VCaP (cell line): ENCODE measurements at regions not wholly inside any gene's neighbourhood (a gene's known extent, or its start where the extent isn't known, plus 50 kb on each side); places are given as distances from the start of the nearest gene placed in this dataset.

ENCODE experiments used
- H3K27ac ChIP-seq: fragments of 450-650 bp; 2 replicates; pipeline ENCODE4 v1.5.1; 2017
- CTCF ChIP-seq: fragments of 450-650 bp; conservative IDR thresholded peaks from 2 replicates; pipeline ENCODE4 v1.5.1; 2017; ENCODE audit warnings: mild to moderate bottlenecking, moderate library complexity

- no peak overlapping the region for H3K27ac ChIP-seq
- TF ChIP-seq CTCF, result no peak
Observed at GRCh38 chr11:105193260-105193659, 53.7 kb upstream of the CARD18 start.

GRCh38 chr11:105192115-105192514 is 52.5 kb upstream of the CARD18 start:
- TF ChIP-seq CTCF, result no peak
- H3K27ac ChIP-seq, result no peak overlapping the region

GRCh38 chr11:105189581-105189980 is 50.0 kb upstream of the CARD18 start:
- no peak for TF ChIP-seq CTCF
- H3K27ac ChIP-seq, result no peak overlapping the region
